Cardiac fibroblast (primary cell): ENCODE measurements at regions not wholly inside any gene's neighbourhood (a gene's known extent, or its start where the extent isn't known, plus 50 kb on each side); places are given as distances from the start of the nearest gene placed in this dataset.
A peak's percentile ranks its signal among the peaks of the same experiment; 100 is the strongest.

Experiments
- DNase-seq, 2 donors: peaks; one replicate each; pipeline versions ENCODE4 v3.0.0 to v3.0.0-alpha.2; 2010; ENCODE audit warnings: low read depth in 2 of 2
- H3K4me3 ChIP-seq, 2 donors: replicated peaks in 1 of 2; 1 replicate in 1 of 2; 2 replicates in 1 of 2; pipeline ENCODE4 v1.5.1; 2011; ENCODE audit warnings: low read depth in 2 of 2, low read length in 2 of 2, mild to moderate bottlenecking in 2 of 2, moderate library complexity in 1 of 2
- TF ChIP-seq, protein P1 (sequence below): IDR thresholded peaks from one replicate; pipeline ENCODE4 v1.5.1; 2011; ENCODE audit warnings: low read depth, mild to moderate bottlenecking, low read length, inconsistent platforms

DNA sequence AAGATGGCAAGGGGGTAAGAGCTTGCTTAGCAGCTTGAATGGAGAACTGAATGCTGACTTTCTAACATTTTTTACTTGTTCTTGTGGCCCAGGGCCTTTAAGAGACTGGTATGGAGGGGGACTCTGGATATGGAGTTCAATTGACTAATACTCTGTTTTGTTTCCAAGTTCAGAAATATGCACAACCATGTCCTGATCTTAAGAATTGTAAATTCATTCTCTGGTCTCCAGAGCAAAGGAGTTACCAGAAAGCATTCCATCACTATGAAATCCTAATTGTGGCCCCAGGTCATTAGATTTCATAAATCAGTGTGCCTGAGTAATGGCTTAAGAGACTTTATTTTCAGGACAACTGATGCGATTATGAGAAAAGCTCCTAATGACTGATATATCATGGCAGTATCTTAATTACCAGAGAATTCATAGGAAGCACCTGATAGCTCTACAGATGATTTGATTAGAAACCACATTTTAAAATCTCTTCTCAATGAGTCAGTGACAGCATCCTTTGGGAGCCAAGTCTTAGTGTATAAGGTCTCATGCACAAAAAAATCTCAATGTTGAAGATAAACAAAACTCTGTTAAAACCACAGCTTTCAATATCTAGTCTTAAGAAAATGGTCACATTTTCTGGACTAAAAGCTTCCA is 613.6 kb upstream of the KLF4 start:
- no peak overlapping the region for H3K4me3 ChIP-seq
- TF ChIP-seq, protein P1, sequence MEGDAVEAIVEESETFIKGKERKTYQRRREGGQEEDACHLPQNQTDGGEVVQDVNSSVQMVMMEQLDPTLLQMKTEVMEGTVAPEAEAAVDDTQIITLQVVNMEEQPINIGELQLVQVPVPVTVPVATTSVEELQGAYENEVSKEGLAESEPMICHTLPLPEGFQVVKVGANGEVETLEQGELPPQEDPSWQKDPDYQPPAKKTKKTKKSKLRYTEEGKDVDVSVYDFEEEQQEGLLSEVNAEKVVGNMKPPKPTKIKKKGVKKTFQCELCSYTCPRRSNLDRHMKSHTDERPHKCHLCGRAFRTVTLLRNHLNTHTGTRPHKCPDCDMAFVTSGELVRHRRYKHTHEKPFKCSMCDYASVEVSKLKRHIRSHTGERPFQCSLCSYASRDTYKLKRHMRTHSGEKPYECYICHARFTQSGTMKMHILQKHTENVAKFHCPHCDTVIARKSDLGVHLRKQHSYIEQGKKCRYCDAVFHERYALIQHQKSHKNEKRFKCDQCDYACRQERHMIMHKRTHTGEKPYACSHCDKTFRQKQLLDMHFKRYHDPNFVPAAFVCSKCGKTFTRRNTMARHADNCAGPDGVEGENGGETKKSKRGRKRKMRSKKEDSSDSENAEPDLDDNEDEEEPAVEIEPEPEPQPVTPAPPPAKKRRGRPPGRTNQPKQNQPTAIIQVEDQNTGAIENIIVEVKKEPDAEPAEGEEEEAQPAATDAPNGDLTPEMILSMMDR, result no peak
- peak; percentile 6 to 31 for DNase-seq

DNA sequence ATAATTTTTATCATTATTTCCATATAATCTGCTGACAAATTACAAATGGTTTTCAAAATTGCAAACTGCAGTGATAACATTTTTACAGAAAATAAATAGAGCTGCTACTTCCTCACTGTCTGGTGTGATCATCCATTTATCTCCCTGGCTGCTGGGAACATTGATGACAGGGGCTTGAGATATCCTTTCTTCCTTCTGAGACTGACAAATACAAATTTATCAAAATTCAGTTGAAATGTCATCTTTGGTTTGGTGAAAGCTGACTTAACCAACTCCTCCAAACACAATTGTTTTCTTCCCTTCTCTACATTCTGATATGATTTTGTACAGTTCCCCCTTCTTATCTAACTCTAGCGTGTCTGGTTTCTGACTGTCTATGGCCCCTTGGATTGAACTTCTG is 611.8 kb upstream of the KLF4 start:
- no peak for DNase-seq
- TF ChIP-seq, protein P1, result no peak
- no peak overlapping the region for H3K4me3 ChIP-seq

- DNase-seq, result peak in 1 of 2 donors; percentile 10
- H3K4me3 ChIP-seq, result no peak overlapping the region
- TF ChIP-seq, protein P1, result no peak
These were observed 611.0 kb upstream of the KLF4 start for GRCh38 chr9:108100571-108100970.

GRCh38 chr9:108099854-108100253 is 610.3 kb upstream of the KLF4 start:
- no peak overlapping the region for H3K4me3 ChIP-seq
- TF ChIP-seq, protein P1, result no peak

GRCh38 chr9:108095496-108095895 is 605.9 kb upstream of the KLF4 start:
- no peak for DNase-seq
- TF ChIP-seq, protein P1, result no peak
- no peak overlapping the region for H3K4me3 ChIP-seq

More at GRCh38 chr9:108099854-108100253, 610.3 kb upstream of the KLF4 start:
- DNase-seq, result peak; percentile 4 to 15

DNA sequence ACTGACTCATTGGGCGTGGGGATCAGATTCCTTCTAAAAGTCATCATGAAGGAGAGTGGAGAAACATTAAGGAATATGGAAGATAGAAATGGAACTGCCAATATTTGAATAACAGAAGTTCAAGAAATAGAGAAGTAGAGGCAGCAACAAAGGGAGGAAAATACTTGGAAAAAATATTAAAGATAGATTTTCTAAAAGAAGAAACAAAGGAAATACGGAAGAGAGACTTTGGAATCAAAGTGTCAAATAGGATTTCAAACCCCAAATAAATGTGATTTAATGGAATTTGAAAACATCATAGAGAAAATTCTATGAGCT is 605.1 kb upstream of the KLF4 start:
- no peak overlapping the region for H3K4me3 ChIP-seq
- peak in 1 of 2 donors; percentile 54 for DNase-seq
- TF ChIP-seq, protein P1, result no peak
